Neural cell (in vitro differentiated cells): ENCODE measurements at regions not wholly inside any gene's neighbourhood (a gene's known extent, or its start where the extent isn't known, plus 50 kb on each side); places are given as distances from the start of the nearest gene placed in this dataset.

Source experiments
- CTCF ChIP-seq: fragments of 450-650 bp; IDR thresholded peaks from 2 replicates; pipeline ENCODE4 v1.5.1; 2014; ENCODE audit warnings: antibody characterized with exemption, mild to moderate bottlenecking, moderate library complexity; ENCODE audit not compliant: poor library complexity, severe bottlenecking
- EP300 ChIP-seq: fragments of 450-650 bp; conservative IDR thresholded peaks from 2 replicates; pipeline ENCODE4 v1.6.1; 2014; ENCODE audit warnings: antibody characterized with exemption, mild to moderate bottlenecking, moderate library complexity; ENCODE audit not compliant: poor library complexity, severe bottlenecking

GRCh38 chr5:119745976-119746375 lies 116.6 kb downstream of the FAM170A start:
- TF ChIP-seq CTCF (no peak), EP300 (no peak)
